GM12874 (cell line): ENCODE measurements at regions not wholly inside any gene's neighbourhood (a gene's known extent, or its start where the extent isn't known, plus 50 kb on each side); places are given as distances from the start of the nearest gene placed in this dataset.

Source experiments
- CTCF ChIP-seq: IDR thresholded peaks from 2 replicates; pipeline ENCODE4 v1.5.1; 2011; ENCODE audit warnings: low read depth, mild to moderate bottlenecking, control low read depth, low read length, moderate library complexity; ENCODE audit not compliant: insufficient read depth

DNA sequence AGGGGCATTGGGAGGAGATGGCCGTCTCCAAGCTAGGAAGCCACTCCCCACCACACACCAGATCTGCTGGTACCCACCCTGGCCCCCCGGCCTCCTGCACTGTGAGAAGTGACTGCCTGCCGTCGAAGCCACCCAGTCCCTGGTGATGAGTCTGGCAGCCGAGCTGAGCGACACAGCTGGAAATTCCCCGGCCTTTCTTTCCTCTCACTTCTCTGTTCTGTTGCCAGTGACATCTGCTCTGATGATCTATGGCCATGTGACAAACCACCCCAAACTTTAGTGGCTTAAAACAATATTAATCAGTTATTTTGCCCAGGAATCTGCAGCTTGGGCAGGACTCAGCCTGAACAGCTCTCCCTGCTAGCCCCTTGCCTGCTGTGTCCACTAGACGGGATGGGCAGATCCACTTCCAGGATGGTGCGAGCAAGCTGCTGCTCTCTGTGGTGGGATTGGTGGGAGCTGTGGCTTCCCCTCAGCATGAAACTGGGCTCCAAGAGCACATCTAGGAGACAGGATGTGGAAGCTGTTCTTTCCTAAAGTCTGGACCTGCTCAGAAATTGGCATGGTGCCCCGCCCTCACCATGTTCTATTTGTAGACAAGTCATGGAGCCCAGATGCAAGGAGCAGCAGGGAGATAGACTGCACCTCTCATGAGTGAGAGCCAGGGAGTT is 211.2 kb downstream of the GADD45G start:
- TF ChIP-seq CTCF = no peak

DNA sequence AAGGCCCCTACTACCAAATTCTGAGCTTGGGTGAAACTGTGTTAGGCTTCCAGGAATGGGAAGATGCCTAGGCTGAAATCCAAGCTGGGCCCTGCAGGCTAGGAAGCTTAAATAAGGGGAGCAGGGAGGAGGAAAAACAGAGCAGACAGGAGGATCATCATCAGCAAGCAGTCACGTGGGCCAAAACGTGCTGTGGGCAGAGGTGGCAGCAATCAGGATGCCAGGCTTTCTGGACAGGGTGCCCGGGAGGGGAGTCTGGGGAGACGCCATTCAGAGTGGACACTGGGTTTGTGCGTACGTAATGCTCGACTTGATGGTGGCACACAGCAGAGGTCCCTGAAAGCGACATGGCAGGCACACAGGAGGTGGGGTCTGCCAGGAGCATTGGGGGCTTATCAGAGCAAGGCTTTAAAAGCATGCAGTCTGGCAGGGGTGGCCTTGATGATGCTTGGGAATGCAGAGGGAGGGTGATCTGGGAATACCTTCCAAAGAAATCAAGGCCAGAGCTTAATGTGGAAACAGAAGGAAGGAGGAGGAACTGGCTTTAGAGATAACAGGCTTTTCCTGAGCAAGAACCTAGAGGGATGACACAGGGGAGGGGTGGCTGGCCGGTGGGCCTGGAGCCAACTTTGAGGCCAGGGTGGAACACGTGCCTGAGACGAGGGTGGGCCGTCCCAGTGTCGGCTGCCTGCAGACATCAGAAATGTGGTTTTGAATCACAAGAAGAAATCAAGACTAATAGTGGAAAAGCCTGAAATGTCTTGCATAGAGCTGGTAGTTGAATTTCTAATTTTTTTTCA is 212.5 kb downstream of the GADD45G start:
- no peak for TF ChIP-seq CTCF

DNA sequence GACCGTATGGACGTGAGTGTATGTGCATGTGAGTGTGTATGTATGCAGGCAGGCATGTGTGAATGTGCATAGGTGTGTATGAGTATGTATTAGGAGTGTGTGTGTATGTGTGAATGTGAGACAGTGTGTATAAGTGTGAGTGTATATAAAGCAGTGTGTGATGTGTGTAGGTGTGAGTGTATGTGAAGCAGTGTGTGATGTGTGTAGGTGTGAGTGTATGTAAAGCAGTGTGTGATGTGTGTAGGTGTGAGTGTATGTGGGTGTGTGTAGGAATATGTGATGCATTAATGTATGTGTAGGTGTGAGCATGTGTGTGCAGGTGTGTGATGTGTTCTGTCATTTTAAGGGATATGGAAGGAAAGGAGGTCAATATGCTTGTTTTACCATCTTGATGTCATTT is 215.5 kb downstream of the GADD45G start:
- no peak for TF ChIP-seq CTCF

GRCh38 chr9:89821081-89821480 is 216.3 kb downstream of the GADD45G start:
- TF ChIP-seq CTCF = no peak

GRCh38 chr9:89822996-89823395 is 218.2 kb downstream of the GADD45G start:
- no peak for TF ChIP-seq CTCF

GRCh38 chr9:89825669-89826068 is 220.9 kb downstream of the GADD45G start:
- no peak for TF ChIP-seq CTCF

- no peak for TF ChIP-seq CTCF
These were observed 221.4 kb downstream of the GADD45G start for GRCh38 chr9:89826186-89826585.
